A673 (cell line): ENCODE measurements at regions not wholly inside any gene's neighbourhood (a gene's known extent, or its start where the extent isn't known, plus 50 kb on each side); places are given as distances from the start of the nearest gene placed in this dataset.

Source experiments
- BruUV-seq: library from RNA; stranded (reverse); fragments of 400-500 nt; replicated peaks from 2 replicates; lab custom pipeline; 2021; lab: Mats Ljungman, UMichigan
- CTCF ChIA-PET: fragments of 300-600 bp; sonication (Branson Sonifier 250); formaldehyde crosslinking; loops from one replicate; lab custom pipeline; 2022; ENCODE audit warnings: antibody characterized with exemption; lab: Charles Lee
- POLR2A ChIA-PET: fragments of 300-600 bp; sonication (Branson Sonifier 250); formaldehyde crosslinking; loops from one replicate; lab custom pipeline; 2022; ENCODE audit warnings: antibody characterized with exemption; ENCODE audit not compliant: low non-redundant PET; lab: Charles Lee
- DNase-seq: peaks from one replicate; pipeline ENCODE4 v3.0.0-alpha.2; 2015; ENCODE audit warnings: low spot score
- H3K27ac ChIP-seq: fragments of 200-600 bp; sonication (generic); 2 replicates; pipeline ENCODE4 v1.5.1; 2016; ENCODE audit warnings: mixed run types, low read depth, mild to moderate bottlenecking, mixed read lengths, antibody characterized with exemption, low read length; ENCODE audit not compliant: poor library complexity, severe bottlenecking
- H3K27me3 ChIP-seq: fragments of 200-600 bp; sonication (generic); replicated peaks from 2 replicates; pipeline ENCODE4 v1.6.1; 2017; ENCODE audit warnings: mixed run types, low read depth, mild to moderate bottlenecking, mixed read lengths, antibody characterized with exemption, low read length; ENCODE audit not compliant: insufficient read depth, poor library complexity
- H3K36me3 ChIP-seq: fragments of 200-600 bp; sonication (generic); 2 replicates; pipeline ENCODE4 v1.6.1; 2016; ENCODE audit warnings: mixed run types, mild to moderate bottlenecking, mixed read lengths, antibody characterized with exemption, low read length; ENCODE audit not compliant: insufficient read depth, poor library complexity, severe bottlenecking
- H3K4me1 ChIP-seq: fragments of 200-600 bp; sonication (generic); 2 replicates; pipeline ENCODE4 v1.6.1; 2017; ENCODE audit warnings: mixed run types, mild to moderate bottlenecking, mixed read lengths, antibody characterized with exemption, low read length; ENCODE audit not compliant: insufficient read depth, poor library complexity, severe bottlenecking
- H3K4me3 ChIP-seq: fragments of 200-600 bp; sonication (generic); 2 replicates; pipeline ENCODE4 v1.5.1; 2016; ENCODE audit warnings: low read depth, mixed run types, mild to moderate bottlenecking, mixed read lengths, low read length; ENCODE audit not compliant: poor library complexity, severe bottlenecking
- H3K9me3 ChIP-seq: fragments of 200-600 bp; sonication (generic); 2 replicates; pipeline ENCODE4 v1.6.1; 2016; ENCODE audit warnings: mixed run types, low read depth, mild to moderate bottlenecking, mixed read lengths, antibody characterized with exemption, low read length; ENCODE audit not compliant: poor library complexity, severe bottlenecking
- EZH2 ChIP-seq: fragments of 200-600 bp; sonication (generic); IDR thresholded peaks from 2 replicates; pipeline ENCODE4 v1.6.1; 2017; ENCODE audit warnings: borderline replicate concordance, low read depth, mild to moderate bottlenecking, mixed read lengths, antibody characterized with exemption, low read length; ENCODE audit not compliant: poor library complexity, severe bottlenecking
- intact Hi-C: fragments of 100-400 bp; cut with micrococcal nuclease; formaldehyde crosslinking; loops from one replicate; pipeline ENCODE4 v1.10.0; 2022; ENCODE audit not compliant: unreplicated experiment
- TF ChIP-seq, protein P1 (sequence below): fragments of 300-800, 200-600 bp; sonication (generic); conservative IDR thresholded peaks from 2 replicates; pipeline ENCODE4 v1.5.1; 2017; ENCODE audit warnings: low read depth, mild to moderate bottlenecking, antibody characterized with exemption, low read length, moderate library complexity, mixed read lengths

DNA sequence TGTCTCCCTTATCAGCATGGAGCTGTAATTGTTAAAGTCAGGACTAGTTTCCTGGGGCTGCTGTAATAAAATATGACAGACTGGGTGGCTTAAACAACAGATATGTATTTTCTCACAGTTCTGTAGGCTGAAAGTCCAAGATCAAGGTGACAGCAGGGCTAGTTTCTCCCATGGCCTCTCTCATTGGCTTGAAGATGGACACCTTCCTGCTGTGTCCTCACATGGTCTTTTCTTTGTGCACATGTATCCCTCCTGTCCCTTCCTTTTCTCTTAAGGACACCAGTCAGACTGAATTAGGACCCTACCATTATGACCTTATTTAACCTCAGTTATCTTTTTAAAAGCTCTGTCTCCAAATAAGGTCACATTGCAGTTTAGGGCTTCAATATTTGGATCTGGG lies 700.5 kb upstream of the MEF2C start:
- ChIA-PET CTCF (no interaction called here), POLR2A (no interaction called here)
- no peaks in the 10 kb centered on the region for H3K36me3 ChIP-seq
- H3K9me3 ChIP-seq = no peaks in the 10 kb centered on the region
- intact Hi-C loops = no loop called here
- no peak for TF ChIP-seq EZH2
- TF ChIP-seq, protein P1, sequence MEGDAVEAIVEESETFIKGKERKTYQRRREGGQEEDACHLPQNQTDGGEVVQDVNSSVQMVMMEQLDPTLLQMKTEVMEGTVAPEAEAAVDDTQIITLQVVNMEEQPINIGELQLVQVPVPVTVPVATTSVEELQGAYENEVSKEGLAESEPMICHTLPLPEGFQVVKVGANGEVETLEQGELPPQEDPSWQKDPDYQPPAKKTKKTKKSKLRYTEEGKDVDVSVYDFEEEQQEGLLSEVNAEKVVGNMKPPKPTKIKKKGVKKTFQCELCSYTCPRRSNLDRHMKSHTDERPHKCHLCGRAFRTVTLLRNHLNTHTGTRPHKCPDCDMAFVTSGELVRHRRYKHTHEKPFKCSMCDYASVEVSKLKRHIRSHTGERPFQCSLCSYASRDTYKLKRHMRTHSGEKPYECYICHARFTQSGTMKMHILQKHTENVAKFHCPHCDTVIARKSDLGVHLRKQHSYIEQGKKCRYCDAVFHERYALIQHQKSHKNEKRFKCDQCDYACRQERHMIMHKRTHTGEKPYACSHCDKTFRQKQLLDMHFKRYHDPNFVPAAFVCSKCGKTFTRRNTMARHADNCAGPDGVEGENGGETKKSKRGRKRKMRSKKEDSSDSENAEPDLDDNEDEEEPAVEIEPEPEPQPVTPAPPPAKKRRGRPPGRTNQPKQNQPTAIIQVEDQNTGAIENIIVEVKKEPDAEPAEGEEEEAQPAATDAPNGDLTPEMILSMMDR = no peak
- no peak overlapping the region for H3K27ac ChIP-seq
- H3K4me3 ChIP-seq = no peak overlapping the region
- H3K4me1 ChIP-seq = no peaks in the 10 kb centered on the region
- no peak for DNase-seq
- no TSS peak for BruUV-seq
- H3K27me3 ChIP-seq = no peaks in the 10 kb centered on the region

- Histone ChIP-seq H3K36me3 (no peaks in the 10 kb centered on the region), H3K4me1 (no peaks in the 10 kb centered on the region), H3K27me3 (no peaks in the 10 kb centered on the region), H3K27ac (no peak overlapping the region), H3K9me3 (no peaks in the 10 kb centered on the region), H3K4me3 (no peak overlapping the region)
- POLR2A ChIA-PET = no interaction called here
- BruUV-seq = no TSS peak
- TF ChIP-seq EZH2 = no peak
- TF ChIP-seq, protein P1 = no peak
- CTCF ChIA-PET = no interaction called here
- intact Hi-C loops = no loop called here
- no peak for DNase-seq
These were observed 699.9 kb upstream of the MEF2C start for GRCh38 chr5:89582768-89583339.

DNA sequence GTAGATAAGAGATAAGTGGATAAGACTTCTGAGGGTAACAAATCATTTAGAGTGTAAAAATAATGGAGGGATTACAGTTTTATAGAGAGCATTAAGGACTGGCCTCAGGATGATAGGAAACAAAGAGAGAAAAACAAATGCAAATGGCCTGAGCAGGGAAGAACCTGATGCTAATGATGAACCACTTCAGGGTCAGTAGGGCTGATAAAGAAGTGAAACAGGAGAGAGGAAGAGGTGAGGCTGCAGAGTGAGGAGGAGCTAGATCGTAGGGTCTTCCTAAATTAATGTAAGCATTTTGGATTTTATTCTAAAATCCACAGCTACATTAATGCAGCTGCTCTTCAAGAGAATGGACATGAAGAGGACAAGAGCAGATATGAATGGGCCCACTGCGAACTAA lies 698.0 kb upstream of the MEF2C start:
- Histone ChIP-seq H3K4me3 (no peak overlapping the region), H3K27me3 (no peaks in the 10 kb centered on the region), H3K36me3 (no peaks in the 10 kb centered on the region), H3K27ac (no peak overlapping the region), H3K4me1 (no peaks in the 10 kb centered on the region), H3K9me3 (no peaks in the 10 kb centered on the region)
- TF ChIP-seq EZH2 = no peak
- TF ChIP-seq, protein P1 = no peak
- no TSS peak for BruUV-seq
- ChIA-PET CTCF (no interaction called here), POLR2A (no interaction called here)
- no peak for DNase-seq
- intact Hi-C loops = no loop called here
